ENCODE measurements at regions not wholly inside any gene's neighbourhood (a gene's known extent, or its start where the extent isn't known, plus 50 kb on each side); places are given as distances from the start of the nearest gene placed in this dataset.

DNA sequence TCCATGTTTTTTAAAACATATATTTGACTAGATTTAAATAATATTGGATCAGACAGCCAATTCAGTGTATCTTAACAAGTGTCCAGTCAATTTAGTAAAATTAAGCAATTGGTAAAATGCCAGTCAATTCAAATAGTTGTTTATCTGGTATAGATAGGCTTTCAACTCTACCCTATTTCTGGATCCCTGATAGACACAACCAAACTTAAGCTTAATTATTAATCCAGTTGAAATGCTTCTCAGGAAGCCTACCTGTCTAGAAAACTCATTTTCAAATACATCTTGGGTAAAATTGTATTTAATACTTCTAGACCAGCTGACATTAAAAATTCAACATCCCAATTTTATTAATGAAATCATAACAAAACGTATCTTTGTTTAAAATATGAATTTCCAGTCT is 710.8 kb upstream of the GRAMD2B start:
- no peak overlapping the region for H3K4me3 ChIP-seq (replicated peaks in 1 of 3; ENCODE audit: insufficient read depth in 1 of 3, low read depth in 2 of 3, low read length in 3 of 3)
- intact Hi-C loops (cut with micrococcal nuclease; ENCODE audit: unreplicated experiment) = loop anchor here (5.0 kb wide), 1 partner anchor 885 kb away; the partner anchor contains the start of gene ALDH7A1
- DNase-seq (ENCODE audit: low spot score) (no peak), ATAC-seq (no peak), FAIRE-seq (no peak)
- POLR2A ChIA-PET = no interaction called here
- H4K20me1 ChIP-seq (ENCODE audit: insufficient read depth, low read length) = no peaks in the 10 kb centered on the region
- no peak overlapping the region for H3K9ac ChIP-seq (ENCODE audit: insufficient read depth, low read depth, low read length)
- CTCF ChIA-PET (ENCODE audit: low intra/inter-chr PET ratio, low total read pairs) = no interaction called here
- no peak overlapping the region for H2AFZ ChIP-seq (ENCODE audit: low read length)
- H3K4me1 ChIP-seq (ENCODE audit: insufficient read depth, low read length) = peaks cover 21% of the 10 kb centered on the region
- no peaks in the 10 kb centered on the region for H3K79me2 ChIP-seq (ENCODE audit: insufficient read depth, low read length)
- no peak overlapping the region for H3K4me2 ChIP-seq (ENCODE audit: low read depth, low read length)
- in situ Hi-C loops (cut with HindIII; ENCODE audit: extremely low pct_ligation_motif_present, low pct_unique_long_range_greater_than_20kb) = no loop called here
- no peaks in the 10 kb centered on the region for H3K9me3 ChIP-seq (ENCODE audit: low read length)
- no peaks in the 10 kb centered on the region for H3K36me3 ChIP-seq (replicated peaks in 1 of 2; ENCODE audit: control insufficient read depth in 1 of 2, insufficient read depth in 2 of 2, low read length in 2 of 2)
- BruUV-seq (replicated peaks) = no TSS peak
- H3K27me3 ChIP-seq (ENCODE audit: control insufficient read depth in 1 of 2, insufficient read depth in 2 of 2, low read length in 2 of 2) = no peaks in the 10 kb centered on the region
- 3% methylated on average over 1 of the region's 1 CpG for WGBS (ENCODE audit: low lambda C conversion rate)
- H3K27ac ChIP-seq (ENCODE audit: extremely low read length, insufficient read depth, low read length) = no peak overlapping the region
- no peak for TF ChIP-seq U2AF1 (optimal IDR thresholded peaks at IDR 0.05; ENCODE audit: low read depth, low read length)
- no peak for TF ChIP-seq NFYB (CRISPR knock-in tag; IDR thresholded peaks at IDR 0.05)
- no peak for TF ChIP-seq ZNF101 (CRISPR knock-in tag; IDR thresholded peaks at IDR 0.05; ENCODE audit: borderline replicate concordance, low read depth)
- TF ChIP-seq, protein P1, sequence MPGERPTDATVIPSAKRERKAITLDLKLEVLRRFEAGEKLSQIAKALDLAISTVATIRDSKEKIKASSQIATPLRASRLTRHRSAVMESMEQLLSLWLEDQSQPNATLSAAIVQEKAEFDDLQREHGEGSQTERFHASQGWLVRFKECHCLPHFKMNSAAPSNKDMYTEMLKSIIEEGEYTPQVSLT (CRISPR knock-in tag; IDR thresholded peaks at IDR 0.05; ENCODE audit: borderline replicate concordance, low read depth) = no peak
- TF ChIP-seq, protein P2, sequence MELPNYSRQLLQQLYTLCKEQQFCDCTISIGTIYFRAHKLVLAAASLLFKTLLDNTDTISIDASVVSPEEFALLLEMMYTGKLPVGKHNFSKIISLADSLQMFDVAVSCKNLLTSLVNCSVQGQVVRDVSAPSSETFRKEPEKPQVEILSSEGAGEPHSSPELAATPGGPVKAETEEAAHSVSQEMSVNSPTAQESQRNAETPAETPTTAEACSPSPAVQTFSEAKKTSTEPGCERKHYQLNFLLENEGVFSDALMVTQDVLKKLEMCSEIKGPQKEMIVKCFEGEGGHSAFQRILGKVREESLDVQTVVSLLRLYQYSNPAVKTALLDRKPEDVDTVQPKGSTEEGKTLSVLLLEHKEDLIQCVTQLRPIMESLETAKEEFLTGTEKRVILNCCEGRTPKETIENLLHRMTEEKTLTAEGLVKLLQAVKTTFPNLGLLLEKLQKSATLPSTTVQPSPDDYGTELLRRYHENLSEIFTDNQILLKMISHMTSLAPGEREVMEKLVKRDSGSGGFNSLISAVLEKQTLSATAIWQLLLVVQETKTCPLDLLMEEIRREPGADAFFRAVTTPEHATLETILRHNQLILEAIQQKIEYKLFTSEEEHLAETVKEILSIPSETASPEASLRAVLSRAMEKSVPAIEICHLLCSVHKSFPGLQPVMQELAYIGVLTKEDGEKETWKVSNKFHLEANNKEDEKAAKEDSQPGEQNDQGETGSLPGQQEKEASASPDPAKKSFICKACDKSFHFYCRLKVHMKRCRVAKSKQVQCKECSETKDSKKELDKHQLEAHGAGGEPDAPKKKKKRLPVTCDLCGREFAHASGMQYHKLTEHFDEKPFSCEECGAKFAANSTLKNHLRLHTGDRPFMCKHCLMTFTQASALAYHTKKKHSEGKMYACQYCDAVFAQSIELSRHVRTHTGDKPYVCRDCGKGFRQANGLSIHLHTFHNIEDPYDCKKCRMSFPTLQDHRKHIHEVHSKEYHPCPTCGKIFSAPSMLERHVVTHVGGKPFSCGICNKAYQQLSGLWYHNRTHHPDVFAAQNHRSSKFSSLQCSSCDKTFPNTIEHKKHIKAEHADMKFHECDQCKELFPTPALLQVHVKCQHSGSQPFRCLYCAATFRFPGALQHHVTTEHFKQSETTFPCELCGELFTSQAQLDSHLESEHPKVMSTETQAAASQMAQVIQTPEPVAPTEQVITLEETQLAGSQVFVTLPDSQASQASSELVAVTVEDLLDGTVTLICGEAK (IDR thresholded peaks at IDR 0.05) = no peak
- TF ChIP-seq, protein P2 (CRISPR knock-in tag; IDR thresholded peaks at IDR 0.05) = no peak
- TF ChIP-seq KDM2A (CRISPR knock-in tag; IDR thresholded peaks at IDR 0.05; ENCODE audit: borderline replicate concordance, low read depth) = no peak
- TF ChIP-seq MZF1 (CRISPR knock-in tag; IDR thresholded peaks at IDR 0.05; ENCODE audit: borderline replicate concordance) = no peak
- TF ChIP-seq ETV6 (CRISPR knock-in tag; conservative IDR thresholded peaks at IDR 0.05) = no peak
- TF ChIP-seq HMG20A (CRISPR knock-in tag; IDR thresholded peaks at IDR 0.05; ENCODE audit: borderline replicate concordance) = no peak
- TF ChIP-seq ZNF343 (CRISPR knock-in tag; IDR thresholded peaks at IDR 0.05) = no peak
- no peak for TF ChIP-seq ZNF264 (CRISPR knock-in tag; IDR thresholded peaks at IDR 0.05)
- TF ChIP-seq POLR2AphosphoS2 (IDR thresholded peaks at IDR 0.05; ENCODE audit: low read depth, low read length) = no peak
- TF ChIP-seq ZNF749 (CRISPR knock-in tag; IDR thresholded peaks at IDR 0.05; ENCODE audit: borderline replicate concordance) = no peak
- no peak for TF ChIP-seq ZNF33B (CRISPR knock-in tag; IDR thresholded peaks at IDR 0.05)

All from HepG2 (cell line).